ENCODE measurements at regions not wholly inside any gene's neighbourhood (a gene's known extent, or its start where the extent isn't known, plus 50 kb on each side); places are given as distances from the start of the nearest gene placed in this dataset.

DNA sequence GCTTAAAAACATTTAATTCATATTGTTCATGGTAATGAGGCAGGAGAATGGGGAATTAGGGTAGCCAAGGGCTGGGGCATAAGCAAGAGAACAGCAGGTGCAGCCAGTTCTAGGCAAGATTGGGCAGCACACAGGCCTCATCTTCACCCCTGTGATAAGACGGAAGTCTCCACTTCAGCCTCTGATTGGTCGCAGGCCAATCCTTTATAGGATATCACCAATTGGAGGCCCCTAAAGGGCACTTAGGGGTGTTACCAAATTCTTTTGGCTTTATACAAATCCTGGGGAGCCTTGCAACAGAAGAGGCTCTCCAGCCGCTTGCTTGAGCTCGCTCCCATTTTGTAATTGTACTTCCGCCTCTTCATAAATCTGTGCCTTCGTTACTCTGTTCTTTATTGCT is 231.1 kb downstream of the REEP3 start:
- no peak for TF ChIP-seq ZNF239 (tag by site-specific recombination; IDR thresholded peaks at IDR 0.05)
- no peak for TF ChIP-seq CTCF (tag by site-specific recombination; IDR thresholded peaks at IDR 0.05)
- TF ChIP-seq ZNF561 (tag by site-specific recombination; IDR thresholded peaks at IDR 0.05; ENCODE audit: borderline replicate concordance) = no peak
- no peak for TF ChIP-seq REST (tag by site-specific recombination; IDR thresholded peaks at IDR 0.05)
- TF ChIP-seq, protein P1, sequence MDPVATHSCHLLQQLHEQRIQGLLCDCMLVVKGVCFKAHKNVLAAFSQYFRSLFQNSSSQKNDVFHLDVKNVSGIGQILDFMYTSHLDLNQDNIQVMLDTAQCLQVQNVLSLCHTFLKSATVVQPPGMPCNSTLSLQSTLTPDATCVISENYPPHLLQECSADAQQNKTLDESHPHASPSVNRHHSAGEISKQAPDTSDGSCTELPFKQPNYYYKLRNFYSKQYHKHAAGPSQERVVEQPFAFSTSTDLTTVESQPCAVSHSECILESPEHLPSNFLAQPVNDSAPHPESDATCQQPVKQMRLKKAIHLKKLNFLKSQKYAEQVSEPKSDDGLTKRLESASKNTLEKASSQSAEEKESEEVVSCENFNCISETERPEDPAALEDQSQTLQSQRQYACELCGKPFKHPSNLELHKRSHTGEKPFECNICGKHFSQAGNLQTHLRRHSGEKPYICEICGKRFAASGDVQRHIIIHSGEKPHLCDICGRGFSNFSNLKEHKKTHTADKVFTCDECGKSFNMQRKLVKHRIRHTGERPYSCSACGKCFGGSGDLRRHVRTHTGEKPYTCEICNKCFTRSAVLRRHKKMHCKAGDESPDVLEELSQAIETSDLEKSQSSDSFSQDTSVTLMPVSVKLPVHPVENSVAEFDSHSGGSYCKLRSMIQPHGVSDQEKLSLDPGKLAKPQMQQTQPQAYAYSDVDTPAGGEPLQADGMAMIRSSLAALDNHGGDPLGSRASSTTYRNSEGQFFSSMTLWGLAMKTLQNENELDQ (tag by site-specific recombination; IDR thresholded peaks at IDR 0.05; ENCODE audit: low read depth) = no peak
- TF ChIP-seq BCL11A (tag by site-specific recombination; IDR thresholded peaks at IDR 0.05; ENCODE audit: low read depth) = no peak
- no peak for TF ChIP-seq ZNF707 (tag by site-specific recombination; IDR thresholded peaks at IDR 0.05)
- no peak for TF ChIP-seq YY1 (tag by site-specific recombination; IDR thresholded peaks at IDR 0.05)
- TF ChIP-seq KLF10 (tag by site-specific recombination; IDR thresholded peaks at IDR 0.05) = no peak
